GM06990 (cell line): ENCODE measurements at regions not wholly inside any gene's neighbourhood (a gene's known extent, or its start where the extent isn't known, plus 50 kb on each side); places are given as distances from the start of the nearest gene placed in this dataset.

ENCODE experiments used
- DNase-seq: peaks from one replicate; pipeline ENCODE4 v3.0.0-alpha.2; 2011; ENCODE audit not compliant: insufficient read length; ENCODE audit errors: extremely low read depth
- H3K27me3 ChIP-seq: replicated peaks from 2 replicates; pipeline ENCODE4 v1.6.0; 2011; ENCODE audit warnings: low read length; ENCODE audit not compliant: control insufficient read depth, insufficient read depth
- H3K36me3 ChIP-seq: 2 replicates; pipeline ENCODE4 v1.5.1; 2011; ENCODE audit warnings: low read length; ENCODE audit not compliant: control insufficient read depth, insufficient read depth
- H3K4me3 ChIP-seq: replicated peaks from 2 replicates; pipeline ENCODE4 v1.5.1; 2011; ENCODE audit warnings: low read depth, mild to moderate bottlenecking, control low read depth, low read length
- CTCF ChIP-seq: IDR thresholded peaks from 2 replicates; pipeline ENCODE4 v1.5.1; 2011; ENCODE audit warnings: low read length, control low read depth, mild to moderate bottlenecking, inconsistent platforms; ENCODE audit not compliant: insufficient read depth, poor library complexity, severe bottlenecking

GRCh38 chr5:130333089-130333488 lies 428.8 kb downstream of the CHSY3 start:
- H3K36me3 ChIP-seq = no peaks in the 10 kb centered on the region
- DNase-seq = no peak
- no peak overlapping the region for H3K4me3 ChIP-seq
- H3K27me3 ChIP-seq = no peaks in the 10 kb centered on the region
- no peak for TF ChIP-seq CTCF

- TF ChIP-seq CTCF = no peak
- H3K4me3 ChIP-seq = no peak overlapping the region
- no peaks in the 10 kb centered on the region for H3K27me3 ChIP-seq
- no peak for DNase-seq
- H3K36me3 ChIP-seq = no peaks in the 10 kb centered on the region
Observed at GRCh38 chr5:130331332-130331731, 427.1 kb downstream of the CHSY3 start.

- Histone ChIP-seq H3K4me3 (no peak overlapping the region), H3K27me3 (no peaks in the 10 kb centered on the region), H3K36me3 (no peaks in the 10 kb centered on the region)
- DNase-seq = peak; percentile 9
- TF ChIP-seq CTCF = no peak
Observed at GRCh38 chr5:130324953-130325671, 420.8 kb downstream of the CHSY3 start.

GRCh38 chr5:130323804-130324454 lies 419.7 kb downstream of the CHSY3 start:
- DNase-seq = peak; percentile 72
- H3K36me3 ChIP-seq = no peaks in the 10 kb centered on the region
- H3K27me3 ChIP-seq = no peaks in the 10 kb centered on the region
- no peak for TF ChIP-seq CTCF
- H3K4me3 ChIP-seq = no peak overlapping the region

- DNase-seq = no peak
- no peak overlapping the region for H3K4me3 ChIP-seq
- no peak for TF ChIP-seq CTCF
- no peaks in the 10 kb centered on the region for H3K27me3 ChIP-seq
- no peaks in the 10 kb centered on the region for H3K36me3 ChIP-seq
Observed at GRCh38 chr5:130321931-130322330, 417.7 kb downstream of the CHSY3 start.
